Endothelial cell of umbilical vein (primary cell): ENCODE measurements at regions not wholly inside any gene's neighbourhood (a gene's known extent, or its start where the extent isn't known, plus 50 kb on each side); places are given as distances from the start of the nearest gene placed in this dataset.
"Not testable (repeated sequence)": the region's sequence is repeated elsewhere in the genome, so short reads cannot be mapped to it uniquely, and the experiment has no call there.

Experiments used
- CTCF ChIP-seq, 2 donors: IDR thresholded peaks; 1 replicate in 1 of 2; 2 replicates in 1 of 2; pipeline ENCODE4 v1.5.1; 2011; ENCODE audit warnings: low read length in 2 of 2, mild to moderate bottlenecking in 2 of 2, moderate library complexity in 2 of 2, control low read depth in 1 of 2, inconsistent platforms in 1 of 2, low read depth in 1 of 2; ENCODE audit not compliant: insufficient read depth in 1 of 2; ENCODE audit errors: extremely low read depth in 1 of 2
- EZH2 ChIP-seq: IDR thresholded peaks from 2 replicates; pipeline ENCODE4 v1.6.1; 2012; ENCODE audit warnings: borderline replicate concordance, low read depth, mild to moderate bottlenecking, moderate library complexity, low read length, inconsistent platforms; ENCODE audit not compliant: severe bottlenecking

- not testable (repeated sequence) for TF ChIP-seq CTCF (IDR thresholded peaks at IDR 0.05; ENCODE audit: extremely low read depth in 1 of 2, insufficient read depth in 1 of 2, low read depth in 1 of 2, low read length in 2 of 2); EZH2
Measured at GRCh38 chr7:73154586-73155038, 68.8 kb upstream of the SPDYE9 start.
